NT2/D1 (cell line): ENCODE measurements at regions not wholly inside any gene's neighbourhood (a gene's known extent, or its start where the extent isn't known, plus 50 kb on each side); places are given as distances from the start of the nearest gene placed in this dataset.

Source experiments
- SUZ12 ChIP-seq: IDR thresholded peaks from 2 replicates; pipeline ENCODE4 v1.6.1; 2011; ENCODE audit not compliant: insufficient read length, insufficient read depth; ENCODE audit errors: extremely low read depth
- YY1 ChIP-seq: IDR thresholded peaks from 2 replicates; pipeline ENCODE4 v1.6.1; 2011; ENCODE audit not compliant: insufficient read length, insufficient read depth
- ZNF274 ChIP-seq: IDR thresholded peaks from 2 replicates; pipeline ENCODE4 v1.6.1; 2011; ENCODE audit warnings: mild to moderate bottlenecking, low read depth, low read length

- TF ChIP-seq SUZ12, result no peak
- TF ChIP-seq YY1, result no peak
- no peak for TF ChIP-seq ZNF274
Observed at GRCh38 chr14:53346988-53347387, 193.9 kb upstream of the DDHD1 start.
